ENCODE measurements at regions not wholly inside any gene's neighbourhood (a gene's known extent, or its start where the extent isn't known, plus 50 kb on each side); places are given as distances from the start of the nearest gene placed in this dataset.

GRCh38 chr3:194061421-194062030, 74.4 kb upstream of the HES1 start:
- Histone ChIP-seq H3K9me3 (ENCODE audit: low read length) (no peaks in the 10 kb centered on the region), H3K9me2 (ENCODE audit: insufficient read depth, low read length) (no peaks in the 10 kb centered on the region), H3K79me2 (replicated peaks; ENCODE audit: insufficient read depth, low read length) (no peaks in the 10 kb centered on the region), H3K9ac (ENCODE audit: low read length) (no peak overlapping the region), H2AFZ (ENCODE audit: low read depth, low read length) (no peak overlapping the region), H4K20me1 (ENCODE audit: insufficient read depth) (no peaks in the 10 kb centered on the region), H3K36me3 (ENCODE audit: insufficient read depth, low read length) (no peaks in the 10 kb centered on the region), H3K27me3 (ENCODE audit: insufficient read depth, low read depth, low read length) (peaks cover 3% of the 10 kb centered on the region), H3F3A (ENCODE audit: insufficient read depth, low read length, poor library complexity, severe bottlenecking) (no peaks in the 10 kb centered on the region), H3K4me3 (ENCODE audit: low read length) (no peak overlapping the region), H3K4me2 (ENCODE audit: low read length) (no peak overlapping the region), H3K27ac (ENCODE audit: low read length) (no peak overlapping the region)
- TF ChIP-seq CTCF (IDR thresholded peaks at IDR 0.05; ENCODE audit: poor library complexity, severe bottlenecking) (no peak), RAD21 (conservative IDR thresholded peaks at IDR 0.05) (no peak), SMC3 (conservative IDR thresholded peaks at IDR 0.05; ENCODE audit: poor library complexity) (no peak), MXI1 (conservative IDR thresholded peaks at IDR 0.05; ENCODE audit: poor library complexity, severe bottlenecking) (no peak), EP300 (conservative IDR thresholded peaks at IDR 0.05; ENCODE audit: poor library complexity, severe bottlenecking) (no peak), EZH2 (IDR thresholded peaks at IDR 0.05; ENCODE audit: borderline replicate concordance, insufficient read depth, low read length, poor library complexity, severe bottlenecking) (no peak), TAF1 (IDR thresholded peaks at IDR 0.05; ENCODE audit: low read depth) (no peak), REST (IDR thresholded peaks at IDR 0.05; ENCODE audit: borderline replicate concordance) (no peak), POLR2AphosphoS5 (IDR thresholded peaks at IDR 0.05) (no peak)

- Histone ChIP-seq H3K4me3 (ENCODE audit: low read length) (no peak overlapping the region), H3K4me2 (ENCODE audit: low read length) (no peak overlapping the region), H3K79me2 (replicated peaks; ENCODE audit: insufficient read depth, low read length) (no peaks in the 10 kb centered on the region), H4K20me1 (ENCODE audit: insufficient read depth) (no peaks in the 10 kb centered on the region), H3K27ac (ENCODE audit: low read length) (no peak overlapping the region), H3K36me3 (ENCODE audit: insufficient read depth, low read length) (no peaks in the 10 kb centered on the region), H2AFZ (ENCODE audit: low read depth, low read length) (no peak overlapping the region), H3K9me3 (ENCODE audit: low read length) (no peaks in the 10 kb centered on the region), H3F3A (ENCODE audit: insufficient read depth, low read length, poor library complexity, severe bottlenecking) (no peaks in the 10 kb centered on the region), H3K27me3 (ENCODE audit: insufficient read depth, low read depth, low read length) (peaks cover 3% of the 10 kb centered on the region), H3K9ac (ENCODE audit: low read length) (no peak overlapping the region), H3K9me2 (ENCODE audit: insufficient read depth, low read length) (no peaks in the 10 kb centered on the region)
- no peak for TF ChIP-seq SMC3 (conservative IDR thresholded peaks at IDR 0.05; ENCODE audit: poor library complexity)
- no peak for TF ChIP-seq REST (IDR thresholded peaks at IDR 0.05; ENCODE audit: borderline replicate concordance)
- TF ChIP-seq CTCF (IDR thresholded peaks at IDR 0.05; ENCODE audit: poor library complexity, severe bottlenecking) = no peak
Observed at GRCh38 chr3:194062830-194063229, 73.1 kb upstream of the HES1 start.

Data from neural cell (in vitro differentiated cells).